ENCODE measurements at regions not wholly inside any gene's neighbourhood (a gene's known extent, or its start where the extent isn't known, plus 50 kb on each side); places are given as distances from the start of the nearest gene placed in this dataset.
"Not testable (repeated sequence)": the region's sequence is repeated elsewhere in the genome, so short reads cannot be mapped to it uniquely, and the experiment has no call there.

DNA sequence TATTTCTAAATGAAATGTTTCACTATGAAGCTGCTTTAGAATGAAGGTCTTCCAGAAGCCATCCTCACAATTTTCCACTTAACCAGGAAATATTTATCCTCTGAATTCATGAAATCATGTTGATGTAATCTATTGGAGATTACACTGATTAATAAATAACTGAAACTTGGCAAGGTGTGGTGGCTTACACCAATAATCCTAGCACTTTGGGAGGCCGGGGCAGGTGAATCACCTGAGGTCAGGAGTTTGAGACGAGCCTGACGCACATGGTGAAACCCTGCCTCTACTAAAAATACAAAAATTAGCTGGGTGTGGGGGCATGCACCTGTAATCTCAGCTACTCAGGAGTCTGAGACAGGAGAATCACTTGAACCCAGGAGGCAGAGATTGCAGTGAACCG is 73.8 kb upstream of the DAPK1 start:
- DNase-seq: not testable (repeated sequence)

DNA sequence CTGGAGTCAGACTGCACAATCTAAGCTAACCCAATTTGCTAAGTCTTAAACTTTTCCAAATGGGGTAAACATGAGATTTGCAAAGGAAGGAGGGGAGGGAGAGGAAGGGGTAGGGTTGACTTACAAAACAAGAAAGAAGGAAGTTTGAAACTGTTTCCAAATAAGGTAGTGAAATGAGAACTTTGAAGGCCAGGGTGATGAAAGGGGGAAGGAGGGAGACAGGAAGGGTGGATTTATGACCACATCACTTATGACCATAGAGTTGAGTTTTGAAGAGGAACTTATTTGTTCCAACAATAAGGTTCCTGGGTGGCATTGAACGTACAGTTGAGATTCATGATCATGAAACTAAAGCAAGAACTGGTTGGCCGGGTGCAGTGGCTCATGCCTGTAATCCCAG is 72.5 kb upstream of the DAPK1 start:
- DNase-seq: no peak

DNA sequence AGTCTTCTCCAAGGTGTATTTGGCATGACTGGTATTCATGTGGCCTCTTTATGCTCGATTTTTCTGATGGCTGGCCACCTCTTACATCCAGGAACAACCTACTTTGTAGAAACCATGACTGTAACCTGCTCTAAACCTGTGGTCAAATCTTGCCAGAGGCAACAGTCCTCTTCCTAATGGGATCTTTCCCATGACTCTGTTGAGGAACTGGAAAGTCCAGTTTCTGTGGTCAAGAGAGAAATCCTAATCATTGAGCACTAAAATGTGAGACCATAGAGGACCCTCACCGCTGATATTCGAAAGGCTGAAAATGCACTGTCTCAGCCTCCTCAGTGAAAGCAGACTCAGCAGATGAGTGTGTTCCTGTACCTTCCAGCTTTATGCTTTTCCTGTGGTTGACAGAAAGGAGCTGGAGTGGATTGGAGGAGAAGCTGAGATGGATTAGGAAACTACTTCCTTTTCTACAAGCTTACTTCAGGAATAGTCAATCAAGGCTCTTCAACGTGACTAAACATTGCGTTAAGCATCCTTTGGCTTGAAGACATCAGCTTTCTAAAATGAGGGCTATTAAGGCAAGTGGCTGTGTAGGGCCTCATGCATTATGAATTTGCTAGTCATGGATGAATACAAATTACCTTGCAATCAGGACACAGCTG is 69.7 kb upstream of the DAPK1 start:
- no peak for DNase-seq

DNA sequence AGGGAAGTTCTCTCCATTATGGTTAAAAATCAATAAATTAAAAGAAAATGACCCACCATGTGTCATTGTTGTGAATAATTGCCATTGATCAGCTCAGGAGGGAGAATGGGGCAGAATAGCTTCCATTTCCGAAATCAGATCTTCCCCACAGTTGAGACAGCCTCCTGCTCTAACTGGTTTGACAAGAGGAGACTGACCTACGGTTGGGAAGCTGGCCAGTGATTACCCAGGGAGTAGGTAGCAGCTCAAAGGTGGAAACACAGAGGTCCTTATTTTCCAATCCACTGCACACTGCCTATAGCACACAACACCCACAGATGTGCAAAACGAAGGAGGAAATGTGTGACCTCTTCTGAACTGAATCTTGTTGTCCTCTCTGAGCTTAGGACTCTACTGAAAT is 69.0 kb upstream of the DAPK1 start:
- DNase-seq: no peak

DNA sequence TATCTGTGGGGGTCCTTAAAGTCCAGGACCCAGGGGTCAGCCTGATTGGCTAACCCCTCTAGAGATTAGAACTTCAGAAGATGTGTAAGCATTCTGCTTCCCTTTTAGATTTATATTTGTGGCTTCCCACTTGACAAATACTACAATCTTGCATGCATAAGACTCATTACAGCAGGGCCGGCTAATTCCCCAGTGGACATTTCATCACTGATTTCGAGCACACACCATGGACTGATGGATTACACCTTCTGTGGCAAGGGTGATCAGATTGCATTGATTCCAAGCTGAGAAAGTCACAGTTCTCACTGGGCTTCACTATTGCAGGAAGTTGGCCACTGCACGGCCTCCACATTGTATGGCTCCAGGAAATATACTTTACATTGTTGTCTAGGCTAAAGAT is 65.8 kb upstream of the DAPK1 start:
- DNase-seq: no peak

DNA sequence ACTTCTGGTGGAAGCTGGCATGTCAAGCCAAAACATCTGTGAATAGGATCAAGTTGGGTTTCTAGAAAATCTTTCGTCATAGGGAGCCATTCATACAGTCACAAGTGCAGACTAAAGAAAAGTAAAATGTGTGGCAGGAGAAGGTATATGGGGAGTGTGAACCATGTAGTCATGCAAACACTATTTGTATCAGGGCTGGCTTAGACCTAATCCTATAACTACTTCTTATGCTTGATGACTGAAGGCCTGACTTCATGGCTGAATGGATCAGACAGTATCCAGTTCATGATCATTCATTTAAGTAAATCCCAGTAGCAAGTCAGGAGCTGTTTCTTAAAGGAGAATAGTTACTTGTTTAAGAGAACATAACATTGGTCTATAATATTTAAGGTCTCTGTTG is 63.8 kb upstream of the DAPK1 start:
- DNase-seq: no peak

DNA sequence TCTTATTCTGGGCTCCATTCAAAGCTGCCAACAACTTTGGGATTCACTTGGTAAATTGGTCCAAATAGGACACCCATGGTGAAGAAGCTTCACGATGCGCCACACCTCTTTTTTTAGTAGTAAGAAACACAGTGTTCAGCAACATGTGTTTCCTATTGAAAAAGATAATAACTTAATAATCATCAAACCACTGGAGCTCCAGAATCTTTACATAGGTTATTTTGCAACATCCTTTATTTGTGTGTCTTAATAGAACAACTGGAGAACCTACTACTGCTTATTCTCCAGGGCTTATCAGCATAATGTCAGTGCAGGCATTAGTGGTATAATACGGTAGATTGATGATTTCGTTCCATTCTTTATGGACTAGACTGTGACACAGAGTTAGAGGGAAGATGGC is 63.3 kb upstream of the DAPK1 start:
- DNase-seq: no peak

DNA sequence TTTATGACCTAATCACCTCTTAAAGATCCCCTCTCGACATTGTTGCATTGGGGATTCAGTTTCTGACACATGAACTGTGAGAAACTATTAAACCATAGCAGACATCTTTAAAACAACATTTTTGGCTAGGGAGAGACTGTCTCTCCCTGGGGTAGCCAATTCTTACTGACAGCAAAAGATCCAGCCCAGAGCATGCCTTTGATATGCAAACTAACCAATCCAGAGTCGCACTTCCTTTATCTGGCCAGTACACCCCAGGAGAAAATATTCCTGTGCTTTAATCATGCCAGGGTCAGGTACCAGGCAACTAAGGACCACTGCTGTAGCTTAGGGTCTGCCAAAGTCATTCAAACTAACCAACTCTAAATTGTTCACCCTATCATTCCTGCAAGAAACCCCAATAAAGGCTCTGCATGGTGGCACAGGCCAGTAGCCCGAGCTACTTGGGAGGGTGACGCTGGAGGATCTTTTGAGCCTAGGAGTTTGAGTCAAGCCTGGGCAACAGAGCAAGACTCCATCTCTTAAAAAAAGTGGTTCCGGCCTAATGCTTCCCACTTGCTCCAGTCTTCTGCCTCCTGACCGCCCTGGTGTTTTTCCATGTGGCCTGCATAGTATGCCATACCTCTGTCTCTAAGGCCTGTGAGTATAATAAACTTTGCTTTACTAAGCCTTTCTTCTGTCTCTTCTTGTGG is 62.3 kb upstream of the DAPK1 start:
- DNase-seq: no peak

DNA sequence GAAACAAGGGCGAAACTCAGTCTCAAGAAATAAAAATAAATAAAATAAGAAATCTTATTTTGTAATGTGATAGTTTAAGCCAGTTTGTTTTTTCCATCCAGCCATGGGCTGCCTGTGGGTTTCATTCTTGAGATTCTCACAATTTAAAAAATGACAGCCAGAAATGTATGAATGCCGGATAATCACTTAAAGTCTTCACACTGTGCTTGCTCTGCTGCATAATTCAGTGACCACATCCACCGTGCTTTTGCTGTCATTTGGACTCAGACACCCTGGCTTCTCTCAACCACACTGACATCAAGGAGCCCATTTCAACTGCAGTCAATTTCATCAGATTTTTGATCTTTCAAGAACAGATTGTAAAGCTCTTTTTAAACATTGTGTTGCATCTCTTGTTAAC is 61.0 kb upstream of the DAPK1 start:
- DNase-seq: peak; percentile 43

DNA sequence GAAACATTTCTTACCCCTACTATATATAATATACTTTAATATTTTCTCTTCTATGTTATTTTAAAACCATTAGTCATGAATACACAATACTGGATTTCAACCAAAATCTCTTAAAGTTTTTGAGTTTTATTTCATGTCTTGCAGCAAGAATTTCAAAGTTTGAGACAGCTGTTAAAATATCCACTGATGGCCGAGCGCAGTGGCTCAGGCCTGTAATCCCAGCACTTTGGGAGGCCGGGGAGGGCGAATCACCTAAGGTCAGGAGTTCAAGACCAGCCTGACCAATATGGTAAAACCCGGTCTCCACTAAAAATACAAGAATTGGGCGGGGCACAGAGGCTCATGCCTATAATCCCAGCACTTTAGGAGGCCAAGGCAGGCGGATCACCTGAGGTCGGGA is 59.7 kb upstream of the DAPK1 start:
- DNase-seq: no peak

DNA sequence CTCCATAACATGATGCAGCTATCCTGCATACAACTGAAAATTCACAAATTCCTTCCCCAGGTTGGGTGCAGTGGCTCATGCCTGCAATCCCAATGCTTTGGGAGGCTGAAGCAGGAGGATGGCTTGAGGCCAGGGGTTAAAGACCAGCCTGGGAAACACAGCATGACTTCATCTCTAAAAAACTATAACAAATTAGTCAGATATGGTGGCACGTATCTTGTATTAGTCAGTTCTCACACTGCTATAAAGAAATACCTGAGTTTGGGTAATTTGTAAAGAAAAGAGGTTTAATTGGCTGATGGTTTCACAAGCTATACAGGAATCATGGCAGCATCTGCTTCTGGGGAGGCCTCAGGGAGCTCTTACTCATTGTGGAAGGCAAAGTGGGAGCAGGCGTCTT is 56.4 kb upstream of the DAPK1 start:
- DNase-seq: peak; percentile 21

DNA sequence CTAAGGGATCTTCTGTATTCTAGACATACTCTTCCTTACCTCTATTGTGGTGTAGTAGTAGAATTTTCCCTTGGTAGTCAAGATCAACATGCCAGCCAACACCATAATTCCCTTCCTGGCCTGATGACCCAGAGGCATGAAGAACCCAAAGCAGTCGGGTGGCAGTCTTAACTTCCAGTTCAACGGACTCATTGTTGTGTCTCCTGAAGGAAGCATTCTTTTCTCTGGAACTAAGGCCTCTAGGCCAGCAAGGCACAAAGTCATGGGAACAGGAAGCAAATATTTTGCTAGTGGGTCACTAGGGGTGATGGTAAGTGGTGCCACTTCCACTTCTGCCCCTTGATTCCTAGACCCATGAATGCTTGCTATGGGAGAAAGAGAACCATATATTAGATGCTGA is 55.2 kb upstream of the DAPK1 start:
- peak; percentile 16 for DNase-seq

DNA sequence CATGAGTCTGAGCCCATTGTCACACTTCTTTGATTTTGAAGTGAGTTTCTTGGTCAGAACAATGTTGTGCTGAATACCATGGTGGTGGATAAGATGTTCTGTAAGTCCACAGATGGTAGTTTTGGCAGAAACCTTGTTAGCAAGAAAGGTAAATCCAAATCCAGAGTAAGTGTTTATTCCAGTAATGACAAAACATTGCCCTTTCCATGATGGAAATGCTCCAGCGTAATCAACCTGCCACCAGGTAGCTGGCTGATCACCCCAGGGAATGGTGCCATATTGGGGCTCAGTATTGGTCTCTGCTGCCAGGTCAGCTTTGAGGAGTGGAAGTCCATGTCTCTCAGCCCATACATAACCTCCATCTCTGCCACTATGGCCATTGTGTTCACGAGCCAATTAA is 54.7 kb upstream of the DAPK1 start:
- no peak for DNase-seq

DNA sequence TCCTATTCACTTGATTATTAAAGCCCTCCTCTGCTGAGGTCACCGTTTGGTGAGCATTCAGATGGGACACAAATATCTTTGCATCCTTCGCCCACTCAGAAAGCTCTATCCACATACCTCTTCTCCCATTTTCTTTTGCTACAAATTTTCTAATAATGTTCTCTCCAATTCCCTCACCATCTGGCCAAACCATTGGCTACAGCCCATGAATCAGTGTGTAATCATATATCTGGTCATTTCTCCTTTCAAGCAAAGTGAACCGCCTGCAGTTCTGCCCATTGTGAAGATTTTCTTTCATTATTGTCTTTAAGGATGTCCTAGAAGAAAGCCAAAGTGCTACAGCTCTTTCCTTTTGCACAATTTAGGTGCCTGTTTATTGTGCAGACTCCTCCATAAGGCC is 54.2 kb upstream of the DAPK1 start:
- no peak for DNase-seq

DNA sequence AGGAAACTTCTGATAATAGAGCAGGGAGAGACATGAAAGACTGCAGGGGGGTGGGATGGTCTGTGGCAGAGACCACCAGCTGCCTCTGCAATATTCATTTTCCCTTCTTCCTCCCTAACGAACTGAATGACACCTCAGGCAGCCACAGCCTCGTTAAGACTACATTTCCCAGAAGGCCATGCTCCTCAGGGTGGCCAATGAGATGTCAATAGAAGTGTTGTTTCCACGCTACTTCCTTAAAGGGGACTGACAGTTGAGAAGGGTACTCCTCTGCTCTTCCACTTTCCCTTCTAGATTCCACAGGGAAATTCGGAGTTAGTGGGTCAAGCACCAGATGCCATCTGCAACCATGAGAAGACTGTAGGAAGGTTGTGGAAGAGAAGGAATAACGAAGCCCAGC is 52.0 kb upstream of the DAPK1 start:
- peak; percentile 37 for DNase-seq

DNA sequence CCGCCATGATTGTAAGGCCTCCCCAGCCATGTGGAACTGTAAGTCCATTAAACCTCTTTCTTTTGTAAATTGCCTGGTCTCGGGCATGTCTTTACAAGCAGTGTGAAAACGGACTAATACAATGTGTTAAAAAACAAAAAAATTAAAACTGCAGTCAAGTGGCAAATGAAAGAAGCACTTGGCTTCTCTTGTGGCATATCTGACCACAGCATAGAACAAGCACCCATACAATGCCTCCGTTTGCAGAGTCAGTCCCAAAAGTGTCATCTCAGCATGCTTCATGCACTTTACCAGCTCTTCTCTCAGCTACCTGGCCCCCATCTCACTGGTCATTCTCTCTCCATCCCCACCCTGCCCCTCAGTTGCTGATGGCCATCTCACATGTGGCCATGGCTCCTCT is 51.1 kb upstream of the DAPK1 start:
- no peak for DNase-seq

DNA sequence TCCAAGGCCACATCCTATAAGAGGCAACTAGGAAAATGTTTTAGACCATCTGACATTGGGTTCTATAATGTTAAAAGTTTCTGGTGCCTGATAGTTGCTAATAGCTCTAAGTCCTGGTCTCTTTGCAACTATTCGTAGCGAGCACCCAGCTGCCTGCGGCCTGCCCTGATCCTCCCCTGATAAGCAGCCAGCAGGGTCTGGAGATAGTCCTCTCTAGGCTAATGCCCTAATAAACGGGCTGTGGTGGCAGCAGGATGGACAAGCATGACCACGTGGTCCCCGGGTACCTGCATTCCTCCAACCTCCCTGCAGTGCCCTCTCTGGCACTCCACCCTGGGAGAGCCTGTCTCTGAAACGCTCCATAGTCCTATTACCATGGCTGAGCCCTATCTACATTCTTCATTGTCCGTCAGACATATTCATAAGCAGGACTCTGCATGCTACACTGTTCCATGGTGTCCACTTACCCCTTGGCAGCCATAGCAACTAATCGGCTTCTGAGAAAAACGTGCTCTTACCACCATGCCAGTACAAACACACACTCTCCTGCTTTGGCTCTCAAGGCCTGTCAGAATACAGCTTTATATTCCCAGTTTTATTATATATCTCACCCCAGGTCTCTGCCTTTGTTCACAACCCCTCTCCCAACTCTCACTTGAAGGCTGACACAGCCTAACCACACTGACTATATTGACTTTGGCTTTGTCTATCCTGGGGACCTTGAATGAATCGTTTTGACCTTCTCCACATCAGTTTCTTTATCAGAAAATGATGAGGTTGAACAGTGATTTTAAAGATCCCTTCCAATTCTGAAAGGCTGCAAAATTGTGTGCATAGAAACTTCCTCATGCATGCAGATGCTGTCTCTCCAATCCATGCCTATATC is 49.9 kb upstream of the DAPK1 start:
- no peak for DNase-seq

Data from fibroblast of skin of back (primary cell).